Mesendoderm (in vitro differentiated cells): ENCODE measurements at regions not wholly inside any gene's neighbourhood (a gene's known extent, or its start where the extent isn't known, plus 50 kb on each side); places are given as distances from the start of the nearest gene placed in this dataset.
"Not testable (repeated sequence)": the region's sequence is repeated elsewhere in the genome, so short reads cannot be mapped to it uniquely, and the experiment has no call there.

ENCODE experiments used
- DNase-seq: peaks from one replicate; pipeline ENCODE4 v3.0.0; 2013
- H2AK5ac ChIP-seq: 2 replicates; pipeline ENCODE4 v1.6.1; 2013; ENCODE audit warnings: low read length, inconsistent platforms
- H2BK120ac ChIP-seq: 2 replicates; pipeline ENCODE4 v1.6.1; 2013; ENCODE audit warnings: low read depth, mild to moderate bottlenecking, low read length, moderate library complexity, mixed read lengths
- H2BK15ac ChIP-seq: replicated peaks from 2 replicates; pipeline ENCODE4 v1.6.1; 2013; ENCODE audit warnings: low read depth, mild to moderate bottlenecking, moderate library complexity
- H2BK5ac ChIP-seq: 2 replicates; pipeline ENCODE4 v1.6.1; 2013; ENCODE audit warnings: low read length, inconsistent platforms
- H3K18ac ChIP-seq: 2 replicates; pipeline ENCODE4 v1.6.1; 2013; ENCODE audit warnings: mild to moderate bottlenecking, low read length, mixed read lengths
- H3K23ac ChIP-seq: one replicate; pipeline ENCODE4 v1.6.1; 2013; ENCODE audit warnings: low read length
- H3K27ac ChIP-seq: 2 replicates; pipeline ENCODE4 v1.5.1; 2013; ENCODE audit warnings: low read depth, mild to moderate bottlenecking, inconsistent platforms, low read length, moderate library complexity
- H3K27me3 ChIP-seq: 2 replicates; pipeline ENCODE4 v1.6.1; 2013; ENCODE audit warnings: low read length, control low read depth, mild to moderate bottlenecking, inconsistent platforms; ENCODE audit not compliant: insufficient read depth, poor library complexity
- H3K36me3 ChIP-seq: 2 replicates; pipeline ENCODE4 v1.6.1; 2013; ENCODE audit warnings: low read length, inconsistent platforms; ENCODE audit not compliant: control insufficient read depth, insufficient read depth
- H3K4ac ChIP-seq: one replicate; pipeline ENCODE4 v1.6.1; 2013; ENCODE audit warnings: low read depth, mild to moderate bottlenecking, low read length, moderate library complexity
- H3K4me1 ChIP-seq: 2 replicates; pipeline ENCODE4 v1.6.1; 2013; ENCODE audit warnings: low read depth, low read length, inconsistent platforms; ENCODE audit not compliant: control insufficient read depth
- H3K4me2 ChIP-seq: 2 replicates; pipeline ENCODE4 v1.6.1; 2013; ENCODE audit warnings: low read length
- H3K4me3 ChIP-seq: 2 replicates; pipeline ENCODE4 v1.5.1; 2013; ENCODE audit warnings: mild to moderate bottlenecking, low read length
- H3K56ac ChIP-seq: one replicate; pipeline ENCODE4 v1.6.1; 2013; ENCODE audit warnings: low read length
- H3K79me1 ChIP-seq: 2 replicates; pipeline ENCODE4 v1.6.1; 2013; ENCODE audit warnings: low read length, inconsistent platforms
- H3K79me2 ChIP-seq: 2 replicates; pipeline ENCODE4 v1.6.1; 2013; ENCODE audit warnings: mild to moderate bottlenecking, low read length; ENCODE audit not compliant: control insufficient read depth, insufficient read depth
- H3K9ac ChIP-seq: 2 replicates; pipeline ENCODE4 v1.6.1; 2013; ENCODE audit warnings: low read length, inconsistent platforms
- H4K5ac ChIP-seq: one replicate; pipeline ENCODE4 v1.6.1; 2013; ENCODE audit warnings: low read length
- H4K8ac ChIP-seq: one replicate; pipeline ENCODE4 v1.6.1; 2013; ENCODE audit warnings: low read depth, mild to moderate bottlenecking, control low read depth, low read length, moderate library complexity
- WGBS: extraction: QIAGEN DNeasy Blood & Tissue Kit; methylation state at CpG from one replicate; pipeline ENCODE4 v1.1.7; 2013; ENCODE audit warnings: low lambda C conversion rate, missing lambda C conversion rate; ENCODE audit not compliant: insufficient coverage; ENCODE audit errors: extremely low coverage; 5-methylcytosine and 5-hydroxymethylcytosine counted together

GRCh38 chr4:125168531-125168930, 146.2 kb upstream of the FAT4 start:
- no peak overlapping the region for H3K4me3 ChIP-seq
- no peak overlapping the region for H3K9ac ChIP-seq
- H3K4me2 ChIP-seq = no peak overlapping the region
- H4K8ac ChIP-seq = no peak overlapping the region
- H2BK15ac ChIP-seq = no peak overlapping the region
- H3K27me3 ChIP-seq = no peaks in the 10 kb centered on the region
- H3K18ac ChIP-seq = no peak overlapping the region
- no peak overlapping the region for H3K23ac ChIP-seq
- H3K79me1 ChIP-seq = no peaks in the 10 kb centered on the region
- no peak overlapping the region for H2BK120ac ChIP-seq
- H4K5ac ChIP-seq = no peak overlapping the region
- no peak overlapping the region for H2BK5ac ChIP-seq
- H3K79me2 ChIP-seq = no peaks in the 10 kb centered on the region
- no peak overlapping the region for H3K4ac ChIP-seq
- H3K4me1 ChIP-seq = no peaks in the 10 kb centered on the region
- no peak overlapping the region for H2AK5ac ChIP-seq
- no peaks in the 10 kb centered on the region for H3K36me3 ChIP-seq
- H3K56ac ChIP-seq = no peak overlapping the region
- no peak overlapping the region for H3K27ac ChIP-seq
- DNase-seq = no peak

GRCh38 chr4:125166012-125166411, 148.7 kb upstream of the FAT4 start:
- not testable (repeated sequence) for H2BK120ac ChIP-seq, H3K79me1 ChIP-seq, H4K5ac ChIP-seq, DNase-seq, H2AK5ac ChIP-seq, H3K23ac ChIP-seq, H3K27me3 ChIP-seq, H3K56ac ChIP-seq, H3K4me2 ChIP-seq, H4K8ac ChIP-seq, H3K36me3 ChIP-seq, H2BK15ac ChIP-seq, H3K9ac ChIP-seq, H3K27ac ChIP-seq, H3K4me3 ChIP-seq, H3K4ac ChIP-seq, H2BK5ac ChIP-seq, H3K4me1 ChIP-seq, H3K79me2 ChIP-seq, H3K18ac ChIP-seq
- WGBS = no CpG with 5 or more reads among the region's 9 CpGs

GRCh38 chr4:125159001-125159400, 155.8 kb upstream of the FAT4 start:
- Histone ChIP-seq H2BK15ac (no peak overlapping the region), H3K4ac (no peak overlapping the region), H3K23ac (no peak overlapping the region), H3K4me3 (no peak overlapping the region), H4K8ac (no peak overlapping the region), H3K4me1 (no peaks in the 10 kb centered on the region), H3K27ac (no peak overlapping the region), H3K79me1 (no peaks in the 10 kb centered on the region), H4K5ac (no peak overlapping the region), H3K56ac (no peak overlapping the region), H2BK5ac (no peak overlapping the region), H3K18ac (no peak overlapping the region), H2BK120ac (no peak overlapping the region), H3K36me3 (no peaks in the 10 kb centered on the region), H3K9ac (no peak overlapping the region), H3K4me2 (no peak overlapping the region), H3K79me2 (no peaks in the 10 kb centered on the region), H2AK5ac (no peak overlapping the region), H3K27me3 (no peaks in the 10 kb centered on the region)
- no CpG with 5 or more reads among the region's 3 CpGs for WGBS
- DNase-seq = no peak

GRCh38 chr4:125155251-125155650, 159.5 kb upstream of the FAT4 start:
- no peak overlapping the region for H3K23ac ChIP-seq
- no peaks in the 10 kb centered on the region for H3K79me2 ChIP-seq
- H2BK120ac ChIP-seq = no peak overlapping the region
- H2AK5ac ChIP-seq = no peak overlapping the region
- H3K27ac ChIP-seq = no peak overlapping the region
- no peaks in the 10 kb centered on the region for H3K4me1 ChIP-seq
- no peak overlapping the region for H3K4ac ChIP-seq
- no peak overlapping the region for H4K5ac ChIP-seq
- H3K36me3 ChIP-seq = no peaks in the 10 kb centered on the region
- no peak overlapping the region for H3K4me3 ChIP-seq
- H3K9ac ChIP-seq = no peak overlapping the region
- no peak overlapping the region for H2BK15ac ChIP-seq
- H2BK5ac ChIP-seq = no peak overlapping the region
- no peaks in the 10 kb centered on the region for H3K27me3 ChIP-seq
- DNase-seq = no peak
- no peak overlapping the region for H4K8ac ChIP-seq
- no peaks in the 10 kb centered on the region for H3K79me1 ChIP-seq
- H3K18ac ChIP-seq = no peak overlapping the region
- H3K4me2 ChIP-seq = no peak overlapping the region
- H3K56ac ChIP-seq = no peak overlapping the region

- WGBS = no CpG with 5 or more reads among the region's 4 CpGs
- no peak overlapping the region for H3K27ac ChIP-seq
- no peak for DNase-seq
- H3K36me3 ChIP-seq = no peaks in the 10 kb centered on the region
- H3K4me2 ChIP-seq = no peak overlapping the region
- no peak overlapping the region for H3K23ac ChIP-seq
- H3K4me1 ChIP-seq = no peaks in the 10 kb centered on the region
- no peaks in the 10 kb centered on the region for H3K79me1 ChIP-seq
- no peak overlapping the region for H2BK120ac ChIP-seq
- no peak overlapping the region for H2AK5ac ChIP-seq
- H3K79me2 ChIP-seq = no peaks in the 10 kb centered on the region
- no peak overlapping the region for H3K9ac ChIP-seq
- H4K5ac ChIP-seq = no peak overlapping the region
- no peak overlapping the region for H2BK5ac ChIP-seq
- H4K8ac ChIP-seq = no peak overlapping the region
- H3K4ac ChIP-seq = no peak overlapping the region
- no peak overlapping the region for H3K4me3 ChIP-seq
- no peak overlapping the region for H3K56ac ChIP-seq
- H3K27me3 ChIP-seq = no peaks in the 10 kb centered on the region
- no peak overlapping the region for H2BK15ac ChIP-seq
- H3K18ac ChIP-seq = no peak overlapping the region
Observed at GRCh38 chr4:125140966-125141495, 173.7 kb upstream of the FAT4 start.

- no peak overlapping the region for H3K18ac ChIP-seq
- H4K5ac ChIP-seq = no peak overlapping the region
- H4K8ac ChIP-seq = no peak overlapping the region
- WGBS = no CpG with 5 or more reads among the region's 2 CpGs
- H3K79me2 ChIP-seq = no peaks in the 10 kb centered on the region
- no peak overlapping the region for H2BK5ac ChIP-seq
- no peak overlapping the region for H3K4me2 ChIP-seq
- DNase-seq = no peak
- no peaks in the 10 kb centered on the region for H3K4me1 ChIP-seq
- no peaks in the 10 kb centered on the region for H3K79me1 ChIP-seq
- no peak overlapping the region for H3K9ac ChIP-seq
- no peak overlapping the region for H3K56ac ChIP-seq
- H3K4ac ChIP-seq = no peak overlapping the region
- no peak overlapping the region for H3K27ac ChIP-seq
- no peak overlapping the region for H2BK15ac ChIP-seq
- H3K36me3 ChIP-seq = no peaks in the 10 kb centered on the region
- H2AK5ac ChIP-seq = no peak overlapping the region
- H2BK120ac ChIP-seq = no peak overlapping the region
- H3K23ac ChIP-seq = no peak overlapping the region
- no peaks in the 10 kb centered on the region for H3K27me3 ChIP-seq
- H3K4me3 ChIP-seq = no peak overlapping the region
Observed at GRCh38 chr4:125135652-125136051, 179.1 kb upstream of the FAT4 start.
